HL-60 (cell line): ENCODE measurements at regions not wholly inside any gene's neighbourhood (a gene's known extent, or its start where the extent isn't known, plus 50 kb on each side); places are given as distances from the start of the nearest gene placed in this dataset.

ENCODE experiments used
- DNase-seq, 2 experiments: peaks; one replicate each; pipeline ENCODE4 v3.0.0-alpha.2; 2010 to 2020; ENCODE audit warnings: low read depth in 1 of 2, low spot score in 1 of 2
- H3K27ac ChIP-seq: fragments of 250-450 bp; sonication (Bioruptor Pico); replicated peaks from 2 replicates; pipeline ENCODE4 v1.5.1; 2020; ENCODE audit warnings: mild to moderate bottlenecking, moderate library complexity
- H3K27me3 ChIP-seq: fragments of 250-450 bp; sonication (Bioruptor Pico); 2 replicates; pipeline ENCODE4 v1.5.1; 2021; ENCODE audit warnings: mild to moderate bottlenecking, moderate library complexity; ENCODE audit not compliant: insufficient read depth, poor library complexity, severe bottlenecking
- H3K4me3 ChIP-seq: replicated peaks from 2 replicates; pipeline ENCODE4 v1.5.1; 2011; ENCODE audit warnings: mild to moderate bottlenecking, control low read depth, low read length; ENCODE audit not compliant: insufficient read depth
- CTCF ChIP-seq: IDR thresholded peaks from one replicate; pipeline ENCODE4 v1.5.1; 2011; ENCODE audit warnings: low read length, control low read depth, inconsistent platforms; ENCODE audit not compliant: insufficient read depth
- GABPA ChIP-seq: IDR thresholded peaks from 2 replicates; pipeline ENCODE4 v1.6.1; 2012; ENCODE audit warnings: low read depth
- POLR2AphosphoS5 ChIP-seq: IDR thresholded peaks from 2 replicates; pipeline ENCODE4 v1.6.1; 2012; ENCODE audit warnings: low read depth
- REST ChIP-seq: IDR thresholded peaks from 2 replicates; pipeline ENCODE4 v1.6.1; 2012; ENCODE audit warnings: low read depth; ENCODE audit not compliant: insufficient replicate concordance
- SPI1 ChIP-seq: IDR thresholded peaks from 2 replicates; pipeline ENCODE4 v1.6.1; 2012; ENCODE audit warnings: low read depth, mild to moderate bottlenecking, borderline replicate concordance

GRCh38 chr11:95459291-95460042, 228.5 kb upstream of the SESN3 start:
- Histone ChIP-seq H3K27me3 (no peaks in the 10 kb centered on the region), H3K27ac (no peak overlapping the region), H3K4me3 (no peak overlapping the region)
- TF ChIP-seq SPI1 (no peak), POLR2AphosphoS5 (no peak), REST (no peak), CTCF (no peak), GABPA (no peak)
- DNase-seq, result no peak

- no peak for DNase-seq
- Histone ChIP-seq H3K27ac (no peak overlapping the region), H3K4me3 (no peak overlapping the region), H3K27me3 (no peaks in the 10 kb centered on the region)
- no peak for TF ChIP-seq GABPA
Measured at GRCh38 chr11:95456714-95457491, 225.9 kb upstream of the SESN3 start.

GRCh38 chr11:95455228-95455970, 224.4 kb upstream of the SESN3 start:
- TF ChIP-seq REST (no peak), GABPA (no peak), SPI1 (no peak), CTCF (no peak), POLR2AphosphoS5 (no peak)
- H3K27ac ChIP-seq, result no peak overlapping the region
- no peaks in the 10 kb centered on the region for H3K27me3 ChIP-seq
- no peak overlapping the region for H3K4me3 ChIP-seq
- DNase-seq, result no peak

GRCh38 chr11:95453616-95454171, 222.7 kb upstream of the SESN3 start:
- no peak for DNase-seq
- H3K27ac ChIP-seq, result no peak overlapping the region
- no peaks in the 10 kb centered on the region for H3K27me3 ChIP-seq
- H3K4me3 ChIP-seq, result no peak overlapping the region
- TF ChIP-seq CTCF (no peak), SPI1 (no peak), POLR2AphosphoS5 (no peak), REST (no peak), GABPA (no peak)
